ENCODE measurements at regions not wholly inside any gene's neighbourhood (a gene's known extent, or its start where the extent isn't known, plus 50 kb on each side); places are given as distances from the start of the nearest gene placed in this dataset.

- TF ChIP-seq CHD2 (IDR thresholded peaks at IDR 0.05; ENCODE audit: low read depth, low read length) (no peak), CBX2 (IDR thresholded peaks at IDR 0.05; ENCODE audit: low read depth, low read length) (no peak), CBX2 (CRISPR knock-in tag; IDR thresholded peaks at IDR 0.05; ENCODE audit: low read depth) (no peak), NONO (IDR thresholded peaks at IDR 0.05) (no peak), NONO (CRISPR knock-in tag; conservative IDR thresholded peaks at IDR 0.05) (no peak), SIX4 (CRISPR knock-in tag; IDR thresholded peaks at IDR 0.05) (no peak), ZFP41 (CRISPR knock-in tag; IDR thresholded peaks at IDR 0.05; ENCODE audit: borderline replicate concordance) (no peak), USF2 (IDR thresholded peaks at IDR 0.05; ENCODE audit: low read depth, low read length) (no peak), USF2 (CRISPR knock-in tag; IDR thresholded peaks at IDR 0.05; ENCODE audit: borderline replicate concordance) (no peak), ZNF768 (CRISPR knock-in tag; IDR thresholded peaks at IDR 0.05) (no peak), ZNF761 (CRISPR knock-in tag; conservative IDR thresholded peaks at IDR 0.05) (no peak), AHDC1 (CRISPR knock-in tag; IDR thresholded peaks at IDR 0.05; ENCODE audit: borderline replicate concordance) (no peak)
Measured at GRCh38 chr20:6641012-6641411, 126.5 kb upstream of the BMP2 start (continued).
